IgD-negative memory B cell (primary cell): ENCODE measurements at regions not wholly inside any gene's neighbourhood (a gene's known extent, or its start where the extent isn't known, plus 50 kb on each side); places are given as distances from the start of the nearest gene placed in this dataset.
"Not testable (repeated sequence)": the region's sequence is repeated elsewhere in the genome, so short reads cannot be mapped to it uniquely, and the experiment has no call there.

Experiments
- H3K27ac Mint-ChIP-seq, 3 donors: one replicate each; pipeline ENCODE4 v1.8.0; 2020 to 2022; ENCODE audit warnings: mild to moderate bottlenecking in 3 of 3, mixed read lengths in 3 of 3, moderate library complexity in 1 of 3
- H3K27me3 Mint-ChIP-seq: one replicate; pipeline ENCODE4 v1.8.0; 2021; ENCODE audit warnings: mixed read lengths
- H3K36me3 Mint-ChIP-seq: one replicate; pipeline ENCODE4 v1.8.0; 2020; ENCODE audit warnings: mild to moderate bottlenecking, mixed read lengths
- H3K4me1 Mint-ChIP-seq, 3 donors: one replicate each; pipeline ENCODE4 v1.8.0; 2020 to 2022; ENCODE audit warnings: mixed read lengths in 3 of 3, mild to moderate bottlenecking in 1 of 3
- H3K4me3 Mint-ChIP-seq, 4 donors: one replicate each; pipeline ENCODE4 v1.8.0; 2020 to 2022; ENCODE audit warnings: mild to moderate bottlenecking in 4 of 4, mixed read lengths in 4 of 4, moderate library complexity in 3 of 4
- H3K9me3 Mint-ChIP-seq, 3 donors: one replicate each; pipeline ENCODE4 v1.8.0; 2020 to 2021; ENCODE audit warnings: mixed read lengths in 3 of 3, mild to moderate bottlenecking in 1 of 3

GRCh38 chr3:6022621-6023020 is 835.1 kb downstream of the EDEM1 start:
- H3K4me1 Mint-ChIP-seq: no peaks in the 10 kb centered on the region
- no peaks in the 10 kb centered on the region for H3K36me3 Mint-ChIP-seq
- H3K27ac Mint-ChIP-seq: no peak overlapping the region
- no peak overlapping the region for H3K4me3 Mint-ChIP-seq
- peaks cover 3 to 9% (median 9%) of the 10 kb centered on the region in 3 donors for H3K9me3 Mint-ChIP-seq
- no peaks in the 10 kb centered on the region for H3K27me3 Mint-ChIP-seq

GRCh38 chr3:6025032-6025431 is 835.9 kb upstream of the GRM7 start:
- no peak overlapping the region for H3K27ac Mint-ChIP-seq
- H3K4me3 Mint-ChIP-seq: no peak overlapping the region
- H3K36me3 Mint-ChIP-seq: no peaks in the 10 kb centered on the region
- H3K4me1 Mint-ChIP-seq: no peaks in the 10 kb centered on the region
- no peaks in the 10 kb centered on the region for H3K27me3 Mint-ChIP-seq
- peaks cover 7 to 11% (median 9%) of the 10 kb centered on the region in 3 donors for H3K9me3 Mint-ChIP-seq

DNA sequence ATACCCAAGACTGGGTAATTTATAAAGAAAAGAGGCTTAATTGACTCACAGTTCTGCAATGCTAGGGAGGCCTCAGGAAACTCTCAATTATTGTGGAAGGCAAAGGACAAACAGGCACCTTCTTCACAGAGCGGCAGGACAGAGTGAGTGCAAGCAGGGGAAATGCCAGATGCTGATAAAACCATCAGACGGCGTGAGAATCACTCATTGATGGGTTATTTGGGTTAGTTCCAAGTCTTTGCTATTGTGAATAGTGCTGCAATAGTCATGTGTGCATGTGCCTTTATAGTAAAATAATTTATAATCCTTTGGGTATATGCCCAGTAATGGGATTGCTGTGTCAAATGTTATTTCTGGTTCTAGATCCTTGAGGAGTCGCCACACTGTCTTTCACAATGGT is 830.3 kb upstream of the GRM7 start:
- H3K9me3 Mint-ChIP-seq: peaks cover 8 to 15% (median 11%) of the 10 kb centered on the region in 3 donors
- H3K27me3 Mint-ChIP-seq, H3K4me1 Mint-ChIP-seq, H3K27ac Mint-ChIP-seq, H3K4me3 Mint-ChIP-seq, H3K36me3 Mint-ChIP-seq: not testable (repeated sequence)

DNA sequence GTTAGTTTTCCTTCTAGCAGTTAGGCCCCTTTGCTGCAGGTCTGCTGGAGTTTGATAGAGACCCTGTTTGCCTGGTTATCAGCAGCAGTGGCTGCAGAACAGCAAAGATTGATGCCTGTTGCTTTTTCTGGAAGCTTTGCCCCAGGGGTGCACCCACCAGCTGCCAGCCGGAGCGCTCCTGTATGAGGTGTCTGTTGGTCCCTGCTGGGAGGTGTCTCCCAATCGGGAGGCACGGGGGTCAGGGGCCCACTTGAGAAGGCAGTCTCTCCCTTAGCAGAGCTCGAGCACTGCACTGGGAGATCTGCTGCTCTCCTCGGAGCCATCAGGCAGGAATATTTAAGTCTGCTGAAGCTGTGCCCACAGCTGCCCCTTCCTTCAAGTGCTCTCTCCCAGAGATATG is 825.3 kb upstream of the GRM7 start:
- Mint-ChIP-seq H3K36me3 (peaks cover 2% of the 10 kb centered on the region), H3K4me1 (no peaks in the 10 kb centered on the region)

DNA sequence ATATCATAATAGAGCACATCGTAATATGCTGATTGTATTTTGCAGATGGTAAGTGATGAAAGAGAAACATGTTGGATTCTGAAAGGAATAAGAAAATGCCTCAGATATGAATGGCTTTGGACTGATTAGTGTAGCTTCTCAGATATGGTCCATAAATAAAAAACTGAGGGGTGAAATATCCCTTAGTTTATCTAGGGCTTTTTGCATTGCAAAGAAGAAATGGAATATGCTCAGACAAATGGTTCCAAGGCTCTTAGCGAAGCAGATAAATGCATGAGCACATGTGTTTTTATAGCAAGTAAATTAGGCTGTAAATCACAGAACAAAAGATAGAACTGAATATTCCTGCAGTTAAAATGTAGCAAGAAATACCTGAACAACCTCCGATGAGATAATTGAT is 820.9 kb upstream of the GRM7 start:
- Mint-ChIP-seq H3K36me3 (peaks cover 1% of the 10 kb centered on the region), H3K9me3 (peaks cover 2 to 8% (median 4%) of the 10 kb centered on the region in 3 donors), H3K4me3 (no peak overlapping the region), H3K27ac (no peak overlapping the region), H3K4me1 (no peaks in the 10 kb centered on the region), H3K27me3 (no peaks in the 10 kb centered on the region)

More for the DNA sequence above, 825.3 kb upstream of the GRM7 start:
- no peak overlapping the region for H3K4me3 Mint-ChIP-seq
- H3K27ac Mint-ChIP-seq: no peak overlapping the region
- peaks cover 6 to 13% (median 8%) of the 10 kb centered on the region in 3 donors for H3K9me3 Mint-ChIP-seq
- no peaks in the 10 kb centered on the region for H3K27me3 Mint-ChIP-seq

DNA sequence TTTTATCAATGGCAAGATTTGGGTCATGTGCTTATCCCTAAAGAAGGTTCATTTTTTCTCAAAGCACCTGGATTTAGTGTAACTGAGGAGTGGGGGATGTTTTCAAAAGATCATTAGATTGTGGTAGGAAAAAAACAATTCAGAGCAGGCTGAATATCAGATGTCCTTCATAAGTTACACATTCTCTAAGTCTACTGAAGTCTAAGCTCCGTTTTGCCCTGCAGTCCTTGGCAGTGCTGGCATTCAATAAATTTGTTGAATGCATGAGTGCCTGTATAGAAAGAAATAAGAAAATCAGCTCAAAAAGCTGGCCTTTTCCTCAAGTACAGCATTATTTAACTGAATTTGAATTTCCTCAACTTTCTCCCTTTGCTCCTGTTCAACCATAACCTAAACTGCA is 819.0 kb upstream of the GRM7 start:
- peaks cover 5 to 6% (median 5%) of the 10 kb centered on the region in 3 donors for H3K9me3 Mint-ChIP-seq
- no peaks in the 10 kb centered on the region for H3K4me1 Mint-ChIP-seq
- no peak overlapping the region for H3K4me3 Mint-ChIP-seq
- H3K36me3 Mint-ChIP-seq: no peaks in the 10 kb centered on the region
- H3K27me3 Mint-ChIP-seq: no peaks in the 10 kb centered on the region
- no peak overlapping the region for H3K27ac Mint-ChIP-seq

GRCh38 chr3:6047016-6047415 is 813.9 kb upstream of the GRM7 start:
- Mint-ChIP-seq H3K4me1 (no peaks in the 10 kb centered on the region), H3K27ac (no peak overlapping the region), H3K9me3 (peaks cover 7 to 28% (median 13%) of the 10 kb centered on the region in 3 donors), H3K4me3 (peak overlapping the region in 1 of 4 donors; percentile 63), H3K27me3 (peaks cover 2% of the 10 kb centered on the region), H3K36me3 (no peaks in the 10 kb centered on the region)

- H3K9me3 Mint-ChIP-seq: no peaks in the 10 kb centered on the region
- no peak overlapping the region for H3K4me3 Mint-ChIP-seq
- H3K4me1 Mint-ChIP-seq: no peaks in the 10 kb centered on the region
- no peaks in the 10 kb centered on the region for H3K27me3 Mint-ChIP-seq
- H3K36me3 Mint-ChIP-seq: no peaks in the 10 kb centered on the region
- H3K27ac Mint-ChIP-seq: no peak overlapping the region
Observed at GRCh38 chr3:6060251-6060650, 800.7 kb upstream of the GRM7 start.

GRCh38 chr3:6062261-6063187 is 798.4 kb upstream of the GRM7 start:
- Mint-ChIP-seq H3K9me3 (no peaks in the 10 kb centered on the region), H3K4me1 (no peaks in the 10 kb centered on the region), H3K4me3 (no peak overlapping the region), H3K36me3 (no peaks in the 10 kb centered on the region), H3K27ac (peak overlapping the region in 1 of 3 donors; percentile 64), H3K27me3 (no peaks in the 10 kb centered on the region)

GRCh38 chr3:6066397-6066796 is 794.5 kb upstream of the GRM7 start:
- Mint-ChIP-seq H3K4me1 (no peaks in the 10 kb centered on the region), H3K36me3 (no peaks in the 10 kb centered on the region), H3K27ac (no peak overlapping the region), H3K4me3 (no peak overlapping the region), H3K9me3 (no peaks in the 10 kb centered on the region), H3K27me3 (no peaks in the 10 kb centered on the region)

DNA sequence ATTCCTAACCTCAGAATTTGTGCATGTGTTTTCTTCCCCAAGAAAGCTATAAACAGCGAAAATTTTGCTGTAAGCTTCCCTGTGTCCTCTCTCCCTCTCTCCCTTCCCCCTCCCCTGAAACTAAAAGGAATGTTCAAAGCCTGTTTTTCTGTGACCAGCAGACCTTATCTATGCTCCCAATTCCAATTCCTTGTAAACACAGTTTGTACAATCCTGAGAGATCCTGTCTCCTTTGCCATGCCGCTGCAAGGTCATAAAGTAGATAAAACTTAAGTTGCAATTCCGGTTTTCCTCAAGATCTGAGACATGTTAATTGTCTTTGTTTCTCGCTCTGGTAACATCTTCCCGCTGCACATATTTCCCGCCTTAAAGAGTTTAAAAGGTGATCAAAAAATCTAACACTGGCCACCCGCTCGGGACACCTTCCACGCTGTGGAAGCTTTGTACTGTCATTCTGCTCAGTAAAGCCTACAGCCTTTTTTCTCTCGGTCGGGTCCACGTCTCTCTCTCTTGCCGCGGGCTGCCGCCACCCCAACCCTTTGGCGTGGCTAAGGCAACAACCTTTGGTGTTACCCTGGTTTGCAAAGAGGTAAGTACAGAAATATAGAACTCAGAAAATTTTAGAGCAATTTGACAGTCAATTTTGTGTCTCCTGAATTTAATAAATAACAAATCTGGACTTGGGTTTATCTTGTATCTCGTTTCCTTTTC is 793.9 kb upstream of the GRM7 start:
- H3K27me3 Mint-ChIP-seq, H3K4me1 Mint-ChIP-seq, H3K27ac Mint-ChIP-seq, H3K36me3 Mint-ChIP-seq, H3K9me3 Mint-ChIP-seq, H3K4me3 Mint-ChIP-seq: not testable (repeated sequence)

DNA sequence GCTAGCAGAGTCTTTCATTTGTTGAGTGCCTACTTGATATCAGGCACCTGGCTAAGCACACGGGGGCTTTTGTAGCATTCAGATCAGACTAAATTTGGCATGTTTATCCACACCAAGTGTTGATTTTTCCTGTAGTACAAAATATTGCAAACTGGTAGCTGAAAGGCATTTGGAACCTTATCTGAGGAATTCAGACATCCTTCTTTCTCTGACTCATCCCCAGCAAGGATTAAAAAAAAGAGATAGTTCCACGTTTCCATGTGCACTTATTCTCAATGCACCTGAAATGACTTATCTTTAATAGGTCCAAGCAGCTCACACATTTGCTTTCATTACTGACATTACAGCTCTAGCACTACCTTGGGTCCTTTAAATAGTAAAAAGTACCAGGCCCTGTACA is 786.0 kb upstream of the GRM7 start:
- no peak overlapping the region for H3K27ac Mint-ChIP-seq
- no peaks in the 10 kb centered on the region for H3K27me3 Mint-ChIP-seq
- no peaks in the 10 kb centered on the region for H3K4me1 Mint-ChIP-seq
- H3K36me3 Mint-ChIP-seq: no peaks in the 10 kb centered on the region
- no peak overlapping the region for H3K4me3 Mint-ChIP-seq
- H3K9me3 Mint-ChIP-seq: no peaks in the 10 kb centered on the region

- Mint-ChIP-seq H3K4me3 (no peak overlapping the region), H3K27me3 (no peaks in the 10 kb centered on the region), H3K9me3 (no peaks in the 10 kb centered on the region), H3K27ac (no peak overlapping the region), H3K4me1 (no peaks in the 10 kb centered on the region), H3K36me3 (no peaks in the 10 kb centered on the region)
Observed at GRCh38 chr3:6078436-6078835, 782.5 kb upstream of the GRM7 start.

DNA sequence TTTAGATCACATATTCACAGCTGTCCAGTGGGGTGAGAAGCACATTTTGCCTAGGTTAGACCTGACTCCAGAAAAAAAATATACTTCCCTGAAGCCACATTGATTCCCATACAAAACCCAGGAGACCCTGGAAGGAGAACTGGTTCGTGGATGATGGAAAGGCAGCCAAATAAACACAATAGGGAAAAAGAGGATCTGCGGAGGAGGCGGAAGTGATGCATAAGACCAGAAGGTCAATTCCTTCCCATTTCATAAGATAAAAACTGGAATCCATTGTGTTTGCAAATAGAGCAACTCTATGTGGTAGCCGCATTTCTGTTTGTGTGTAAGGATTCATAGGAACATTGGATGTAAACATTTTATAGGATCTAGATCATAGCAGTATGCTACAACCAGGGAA is 781.9 kb upstream of the GRM7 start:
- H3K4me3 Mint-ChIP-seq: no peak overlapping the region
- H3K27ac Mint-ChIP-seq: no peak overlapping the region
- no peaks in the 10 kb centered on the region for H3K9me3 Mint-ChIP-seq
- H3K4me1 Mint-ChIP-seq: no peaks in the 10 kb centered on the region
- H3K36me3 Mint-ChIP-seq: no peaks in the 10 kb centered on the region
- no peaks in the 10 kb centered on the region for H3K27me3 Mint-ChIP-seq

- no peaks in the 10 kb centered on the region for H3K4me1 Mint-ChIP-seq
- no peak overlapping the region for H3K27ac Mint-ChIP-seq
- no peak overlapping the region for H3K4me3 Mint-ChIP-seq
- no peaks in the 10 kb centered on the region for H3K36me3 Mint-ChIP-seq
- no peaks in the 10 kb centered on the region for H3K27me3 Mint-ChIP-seq
- H3K9me3 Mint-ChIP-seq: no peaks in the 10 kb centered on the region
Observed at GRCh38 chr3:6079561-6080179, 781.2 kb upstream of the GRM7 start.
